GM19455 (cell line): ENCODE measurements at regions not wholly inside any gene's neighbourhood (a gene's known extent, or its start where the extent isn't known, plus 50 kb on each side); places are given as distances from the start of the nearest gene placed in this dataset.

Source experiments
- ATAC-seq: cut with Tn5 transposase; IDR thresholded peaks from one replicate; pipeline ENCODE4 v1.9.1; 2021; ENCODE audit not compliant: unreplicated experiment

GRCh38 chr17:72064606-72065193 lies 56.1 kb upstream of the SOX9 start:
- ATAC-seq, result no peak

GRCh38 chr17:72065556-72065955 lies 55.3 kb upstream of the SOX9 start:
- ATAC-seq, result no peak

- no peak for ATAC-seq
Observed at GRCh38 chr17:72068643-72069042, 52.2 kb upstream of the SOX9 start.

GRCh38 chr17:72069586-72070202 lies 51.1 kb upstream of the SOX9 start:
- no peak for ATAC-seq
